Testis (tissue), 2 donors: ENCODE measurements at regions not wholly inside any gene's neighbourhood (a gene's known extent, or its start where the extent isn't known, plus 50 kb on each side); places are given as distances from the start of the nearest gene placed in this dataset.

Source experiments
- DNase-seq: peaks from one replicate; pipeline ENCODE4 v3.0.0-alpha.2; 2019
- H3K27ac ChIP-seq, 2 donors: fragments of 200-600 bp; sonication (generic); one replicate each; pipeline ENCODE4 v1.5.1; 2019
- H3K27me3 ChIP-seq: fragments of 200-600 bp; sonication (generic); one replicate; pipeline ENCODE4 v1.5.1; 2019
- H3K36me3 ChIP-seq: fragments of 200-600 bp; sonication (generic); one replicate; pipeline ENCODE4 v1.5.1; 2017; ENCODE audit warnings: low read depth; ENCODE audit errors: missing control alignments
- H3K4me1 ChIP-seq: fragments of 200-600 bp; sonication (generic); one replicate; pipeline ENCODE4 v1.5.1; 2019
- H3K4me3 ChIP-seq, 2 donors: fragments of 200-600 bp; sonication (generic); one replicate each; pipeline ENCODE4 v1.5.1; 2017 to 2019
- H3K9me3 ChIP-seq: fragments of 200-600 bp; sonication (generic); one replicate; pipeline ENCODE4 v1.5.1; 2017
- CTCF ChIP-seq, 3 experiments: fragments of 450-650 bp in 2 of 3; fragments of 200-600 bp in 1 of 3; sonication (generic) in 1 of 3; IDR thresholded peaks; one replicate each; pipeline ENCODE4 v1.5.1; 2016 to 2019; ENCODE audit warnings: antibody characterized with exemption in 3 of 3, mild to moderate bottlenecking in 2 of 3, moderate library complexity in 1 of 3
- POLR2A ChIP-seq: fragments of 450-650 bp; IDR thresholded peaks from one replicate; pipeline ENCODE4 v1.6.1; 2017; ENCODE audit warnings: antibody characterized with exemption, mild to moderate bottlenecking, moderate library complexity
- WGBS, 2 donors: methylation state at CpG; one replicate each; pipeline ENCODE4 v1.1.5; 2018; 5-methylcytosine and 5-hydroxymethylcytosine counted together
- intact Hi-C: fragments of 100-400 bp; cut with DNase I; formaldehyde crosslinking; loops from one replicate; pipeline ENCODE4 v1.15.1; 2023; ENCODE audit warnings: low total_unique reads

GRCh38 chr3:103381296-103382079 lies 946.7 kb downstream of the ZPLD1 start:
- WGBS, 2 donors: 49 to 58% methylated on average over 5 of the region's 5 CpGs
- H3K27me3 ChIP-seq: no peaks in the 10 kb centered on the region

DNA sequence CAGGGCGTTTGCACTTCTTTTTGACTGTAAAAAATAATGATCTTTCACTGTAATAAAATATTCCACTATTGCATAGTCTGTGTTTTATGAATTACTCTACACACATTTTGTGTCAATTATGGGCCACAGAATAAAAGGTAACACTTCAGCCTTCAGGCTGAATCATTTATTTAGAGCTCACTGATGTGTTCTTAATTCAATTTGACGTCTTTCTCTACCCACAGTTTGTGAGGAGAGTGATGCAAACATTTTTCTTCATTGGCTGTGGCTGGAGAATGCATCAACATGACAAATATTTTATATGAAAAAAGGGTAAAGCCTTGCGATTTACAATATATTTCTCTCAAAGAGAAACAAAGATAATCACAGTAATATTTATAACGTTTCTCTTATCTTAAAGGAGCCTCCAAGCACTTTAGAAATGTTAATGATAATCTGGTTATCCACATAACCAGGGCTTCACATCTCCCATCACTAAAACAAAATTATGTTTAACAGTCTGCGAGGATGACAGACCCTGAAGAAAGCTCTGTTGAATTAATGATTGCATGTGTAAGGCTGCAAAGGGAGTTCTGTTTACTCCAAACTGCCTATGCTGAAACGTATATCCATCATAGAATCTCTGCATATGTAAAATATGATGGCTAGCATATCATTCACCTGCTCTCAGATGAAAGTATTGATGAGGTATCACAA lies 951.3 kb downstream of the ZPLD1 start:
- no peak for TF ChIP-seq POLR2A
- TF ChIP-seq CTCF (IDR thresholded peaks at IDR 0.05): no peak
- Histone ChIP-seq H3K4me1 (no peaks in the 10 kb centered on the region), H3K27me3 (no peaks in the 10 kb centered on the region), H3K36me3 (no peaks in the 10 kb centered on the region), H3K4me3 (no peak overlapping the region), H3K9me3 (no peaks in the 10 kb centered on the region), H3K27ac (no peak overlapping the region)
- no peak for DNase-seq
- intact Hi-C loops: no loop called here
- 52 to 55% methylated on average over 6 of the region's 6 CpGs for WGBS, 2 donors

More at GRCh38 chr3:103381296-103382079, 946.7 kb downstream of the ZPLD1 start:
- intact Hi-C loops: no loop called here
- Histone ChIP-seq H3K4me1 (no peaks in the 10 kb centered on the region), H3K9me3 (no peaks in the 10 kb centered on the region), H3K27ac (no peak overlapping the region), H3K4me3 (no peak overlapping the region), H3K36me3 (no peaks in the 10 kb centered on the region)
- DNase-seq: no peak
- TF ChIP-seq CTCF (IDR thresholded peaks at IDR 0.05) (no peak), POLR2A (no peak)

- Histone ChIP-seq H3K9me3 (no peaks in the 10 kb centered on the region), H3K27me3 (no peaks in the 10 kb centered on the region), H3K4me1 (no peaks in the 10 kb centered on the region), H3K4me3 (no peak overlapping the region), H3K36me3 (no peaks in the 10 kb centered on the region), H3K27ac (no peak overlapping the region)
- intact Hi-C loops: no loop called here
- no peak for TF ChIP-seq CTCF (IDR thresholded peaks at IDR 0.05)
- TF ChIP-seq POLR2A: no peak
- whole genome bisulfite sequencing, 2 donors: 52 to 84% methylated on average over 2 of the region's 2 CpGs
- DNase-seq: no peak
Observed at GRCh38 chr3:103388214-103388613, 953.4 kb downstream of the ZPLD1 start.

GRCh38 chr3:103389356-103389755 lies 954.5 kb downstream of the ZPLD1 start:
- Histone ChIP-seq H3K9me3 (no peaks in the 10 kb centered on the region), H3K27ac (no peak overlapping the region), H3K27me3 (no peaks in the 10 kb centered on the region), H3K4me1 (no peaks in the 10 kb centered on the region), H3K36me3 (no peaks in the 10 kb centered on the region), H3K4me3 (no peak overlapping the region)
- no peak for DNase-seq
- intact Hi-C loops: no loop called here
- WGBS, 2 donors: 82 to 90% methylated on average over 1 of the region's 1 CpG
- no peak for TF ChIP-seq POLR2A
- TF ChIP-seq CTCF (IDR thresholded peaks at IDR 0.05): no peak
